IMR-90 (cell line): ENCODE measurements at regions not wholly inside any gene's neighbourhood (a gene's known extent, or its start where the extent isn't known, plus 50 kb on each side); places are given as distances from the start of the nearest gene placed in this dataset.

ENCODE experiments used
- ATAC-seq: fragments of 200-7000 bp; cut with Tn5 transposase; 2 replicates; pipeline ENCODE4 v1.9.1; 2020; ENCODE audit warnings: low read depth, mild to moderate bottlenecking, moderate library complexity
- BruUV-seq: library from RNA; stranded (reverse); fragments of 400-500 nt; replicated peaks from 2 replicates; lab custom pipeline; 2021; lab: Mats Ljungman, UMichigan
- CTCF ChIA-PET: fragments of 300-600 bp; formaldehyde crosslinking; extraction: SDS; loops from one replicate; lab custom pipeline; 2021; ENCODE audit warnings: antibody characterized with exemption; lab: Yijun Ruan, JAX
- POLR2A ChIA-PET: fragments of 300-600 bp; sonication (Branson Sonifier 250); formaldehyde crosslinking; loops from one replicate; lab custom pipeline; 2022; ENCODE audit warnings: antibody characterized with exemption; ENCODE audit not compliant: unreplicated experiment; lab: Charles Lee
- DNase-seq: peaks from one replicate; pipeline ENCODE4 v3.0.0; 2013
- H2AFZ ChIP-seq: replicated peaks from 2 replicates; pipeline ENCODE3; 2013; ENCODE audit warnings: low read length, mild to moderate bottlenecking; ENCODE audit not compliant: poor library complexity
- H2AK5ac ChIP-seq: 2 replicates; pipeline ENCODE4 v1.6.1; 2013; ENCODE audit warnings: low read depth, low read length, inconsistent platforms
- H2AK9ac ChIP-seq: replicated peaks from 2 replicates; pipeline ENCODE3; 2013; ENCODE audit warnings: mild to moderate bottlenecking, low read depth, low read length, moderate library complexity; ENCODE audit not compliant: poor library complexity
- H2BK120ac ChIP-seq: 2 replicates; pipeline ENCODE4 v1.6.1; 2013; ENCODE audit warnings: low read depth, low read length, inconsistent platforms
- H2BK15ac ChIP-seq: 3 replicates; pipeline ENCODE4 v1.6.1; 2013; ENCODE audit warnings: low read depth, low read length, inconsistent platforms
- H2BK20ac ChIP-seq: 2 replicates; pipeline ENCODE4 v1.6.1; 2013; ENCODE audit warnings: low read depth, mild to moderate bottlenecking, inconsistent platforms, low read length, moderate library complexity
- H2BK5ac ChIP-seq: 2 replicates; pipeline ENCODE4 v1.6.1; 2013; ENCODE audit warnings: mild to moderate bottlenecking, low read depth, low read length, inconsistent platforms; ENCODE audit not compliant: poor library complexity, severe bottlenecking
- H3K14ac ChIP-seq: replicated peaks from 2 replicates; pipeline ENCODE4 v1.6.1; 2013; ENCODE audit warnings: low read depth, low read length, inconsistent platforms
- H3K18ac ChIP-seq: 2 replicates; pipeline ENCODE4 v1.6.1; 2013; ENCODE audit warnings: low read depth, low read length, control low read depth
- H3K23ac ChIP-seq: 2 replicates; pipeline ENCODE4 v1.6.1; 2013; ENCODE audit warnings: low read depth, low read length, inconsistent platforms
- H3K27ac ChIP-seq: 2 replicates; pipeline ENCODE4 v1.5.1; 2013; ENCODE audit warnings: mild to moderate bottlenecking, control low read depth, low read length; ENCODE audit not compliant: insufficient read depth
- H3K27me3 ChIP-seq: 2 replicates; pipeline ENCODE4 v1.6.1; 2013; ENCODE audit warnings: low read length; ENCODE audit not compliant: control insufficient read depth, insufficient read depth
- H3K36me3 ChIP-seq: 2 replicates; pipeline ENCODE4 v1.6.1; 2013; ENCODE audit warnings: low read length, mixed read lengths; ENCODE audit not compliant: control insufficient read depth, insufficient read depth
- H3K4ac ChIP-seq: 2 replicates; pipeline ENCODE4 v1.6.1; 2013; ENCODE audit warnings: low read depth, low read length, inconsistent platforms
- H3K4me1 ChIP-seq: 2 replicates; pipeline ENCODE4 v1.6.1; 2013; ENCODE audit warnings: low read length, mixed read lengths; ENCODE audit not compliant: control insufficient read depth, insufficient read depth
- H3K4me2 ChIP-seq: 2 replicates; pipeline ENCODE4 v1.6.1; 2013; ENCODE audit warnings: low read depth, mild to moderate bottlenecking, control low read depth, low read length, moderate library complexity
- H3K4me3 ChIP-seq: 2 replicates; pipeline ENCODE4 v1.5.1; 2013; ENCODE audit warnings: low read depth, mild to moderate bottlenecking, control low read depth, low read length, moderate library complexity; ENCODE audit not compliant: insufficient read depth
- H3K56ac ChIP-seq: 2 replicates; pipeline ENCODE4 v1.6.1; 2013; ENCODE audit warnings: low read length, inconsistent platforms; ENCODE audit not compliant: insufficient read depth; ENCODE audit errors: extremely low read depth
- H3K79me1 ChIP-seq, 2 experiments: 2 replicates each; pipeline ENCODE4 v1.6.1; 2013; ENCODE audit warnings: low read length in 2 of 2, inconsistent platforms in 1 of 2, low read depth in 1 of 2
- H3K9ac ChIP-seq: 2 replicates; pipeline ENCODE4 v1.6.1; 2013; ENCODE audit warnings: low read depth, low read length, control low read depth
- H3K9me1 ChIP-seq: 2 replicates; pipeline ENCODE4 v1.6.1; 2013; ENCODE audit warnings: low read length, inconsistent platforms; ENCODE audit not compliant: insufficient read depth
- H3K9me3 ChIP-seq: 2 replicates; pipeline ENCODE4 v1.6.1; 2013; ENCODE audit warnings: low read length; ENCODE audit not compliant: control insufficient read depth, insufficient read depth
- H4K20me1 ChIP-seq: 2 replicates; pipeline ENCODE4 v1.6.1; 2013; ENCODE audit warnings: low read length, inconsistent platforms; ENCODE audit not compliant: insufficient read depth
- H4K5ac ChIP-seq: 2 replicates; pipeline ENCODE4 v1.6.1; 2013; ENCODE audit warnings: mild to moderate bottlenecking, low read depth, low read length, control low read depth
- H4K8ac ChIP-seq, 2 experiments: 2 replicates each; pipeline ENCODE4 v1.6.1; 2013; ENCODE audit warnings: low read depth in 2 of 2, low read length in 2 of 2, control low read depth in 1 of 2, inconsistent platforms in 1 of 2
- H4K91ac ChIP-seq: 2 replicates; pipeline ENCODE4 v1.6.1; 2013; ENCODE audit warnings: low read depth, low read length, inconsistent platforms; ENCODE audit not compliant: insufficient read depth
- BHLHE40 ChIP-seq: fragments of 150-350 bp; IDR thresholded peaks from 2 replicates; pipeline ENCODE4 v1.6.1; 2016; ENCODE audit warnings: mild to moderate bottlenecking, low read depth, low read length
- CEBPB ChIP-seq: IDR thresholded peaks from 2 replicates; pipeline ENCODE4 v1.6.1; 2012; ENCODE audit warnings: low read depth, low read length, improper control_type of control experiment
- CHD1 ChIP-seq: IDR thresholded peaks from 2 replicates; pipeline ENCODE4 v1.6.1; 2012; ENCODE audit warnings: low read depth, low read length, improper control_type of control experiment
- FOS ChIP-seq: fragments of 150-350 bp; IDR thresholded peaks from 2 replicates; pipeline ENCODE4 v1.6.1; 2016; ENCODE audit warnings: low read depth, low read length
- MAFK ChIP-seq: IDR thresholded peaks from 2 replicates; pipeline ENCODE4 v1.6.1; 2012; ENCODE audit warnings: low read depth, low read length, improper control_type of control experiment
- MAZ ChIP-seq: IDR thresholded peaks from 2 replicates; pipeline ENCODE4 v1.6.1; 2012; ENCODE audit warnings: low read depth, mild to moderate bottlenecking, low read length, improper control_type of control experiment, moderate library complexity, borderline replicate concordance
- MXI1 ChIP-seq: IDR thresholded peaks from 2 replicates; pipeline ENCODE4 v1.6.1; 2012; ENCODE audit warnings: low read depth, mild to moderate bottlenecking, low read length, moderate library complexity, borderline replicate concordance
- NFE2L2 ChIP-seq: fragments of 150-350 bp; IDR thresholded peaks from 2 replicates; pipeline ENCODE4 v1.6.1; 2016; ENCODE audit warnings: low read depth, mild to moderate bottlenecking, low read length
- POLR2A ChIP-seq: IDR thresholded peaks from 2 replicates; pipeline ENCODE4 v1.6.1; 2012; ENCODE audit warnings: mild to moderate bottlenecking, low read depth, low read length
- RAD21 ChIP-seq: IDR thresholded peaks from 2 replicates; pipeline ENCODE4 v1.6.1; 2012; ENCODE audit warnings: low read length, improper control_type of control experiment
- RCOR1 ChIP-seq: IDR thresholded peaks from 2 replicates; pipeline ENCODE4 v1.6.1; 2012; ENCODE audit warnings: mild to moderate bottlenecking, low read length, improper control_type of control experiment; ENCODE audit not compliant: insufficient replicate concordance
- RFX5 ChIP-seq: IDR thresholded peaks from 2 replicates; pipeline ENCODE4 v1.8.0; 2012; ENCODE audit warnings: low read depth, mild to moderate bottlenecking, low read length, moderate library complexity
- SMC3 ChIP-seq: fragments of 150-350 bp; IDR thresholded peaks from 2 replicates; pipeline ENCODE4 v1.6.1; 2016; ENCODE audit warnings: low read depth, mild to moderate bottlenecking, antibody characterized with exemption, low read length, moderate library complexity
- WGBS, 2 experiments: methylation state at CpG; one replicate each; pipeline versions ENCODE4 v1.1.5 to v1.1.7; 2013; ENCODE audit warnings: missing lambda C conversion rate in 2 of 2; ENCODE audit not compliant: insufficient read length in 1 of 2; ENCODE audit errors: extremely low coverage in 2 of 2; 5-methylcytosine and 5-hydroxymethylcytosine counted together
- dilution Hi-C: fragments of 300-500 bp; cut with HindIII; formaldehyde crosslinking; loops from one replicate; pipeline ENCODE4 v1.14.3; 2018; ENCODE audit warnings: low sequenced_read_pairs; ENCODE audit not compliant: unreplicated experiment
- in situ Hi-C: fragments of 300-500 bp; cut with MboI; formaldehyde crosslinking; loops from 3 replicates; pipeline ENCODE4 v1.14.3; 2019; ENCODE audit warnings: low sequenced_read_pairs, inconsistent platforms, mixed read lengths
- intact Hi-C: fragments of 100-400 bp; cut with micrococcal nuclease; formaldehyde crosslinking; loops from 2 replicates; pipeline ENCODE4 v1.10.0; 2022
- TF ChIP-seq, protein P1 (sequence below): conservative IDR thresholded peaks from 2 replicates; pipeline ENCODE4 v1.5.1; 2012; ENCODE audit warnings: mild to moderate bottlenecking, low read depth, low read length, improper control_type of control experiment
- TF ChIP-seq, protein P2 (sequence below): fragments of 150-350 bp; IDR thresholded peaks from 2 replicates; pipeline ENCODE4 v1.6.1; 2016; ENCODE audit warnings: low read depth, mild to moderate bottlenecking, low read length, moderate library complexity, borderline replicate concordance
- TF ChIP-seq, protein P3 (sequence below): fragments of 150-350 bp; IDR thresholded peaks from 2 replicates; pipeline ENCODE4 v1.6.1; 2017; ENCODE audit warnings: mild to moderate bottlenecking, antibody characterized with exemption, low read length, low read depth

DNA sequence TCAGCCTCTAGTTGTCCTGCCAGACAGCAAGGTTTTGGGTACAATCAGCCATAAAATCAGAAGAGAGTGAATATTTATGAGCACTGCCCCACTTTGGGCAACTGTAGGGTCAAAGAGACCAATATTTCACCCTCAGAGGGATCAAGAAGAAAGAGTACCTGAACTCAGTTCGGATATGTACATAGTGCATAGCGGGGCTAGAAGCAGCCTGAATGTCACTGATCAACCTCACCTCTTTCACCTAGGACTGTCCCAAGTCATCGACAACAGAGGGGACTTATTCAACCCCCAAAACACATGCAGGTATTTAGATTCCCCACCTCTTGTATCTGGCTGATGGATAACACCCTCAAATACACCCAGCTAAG lies 446.9 kb downstream of the COG6 start:
- Histone ChIP-seq H2AK5ac (no peak overlapping the region), H2AFZ (no peak overlapping the region), H3K9me3 (no peaks in the 10 kb centered on the region; the same call in 1 of the 2 replicates), H3K4me3 (no peak overlapping the region), H3K23ac (no peak overlapping the region), H3K79me1 (no peaks in the 10 kb centered on the region), H4K20me1 (no peaks in the 10 kb centered on the region), H3K27ac (no peak overlapping the region), H4K91ac (no peak overlapping the region), H4K5ac (no peak overlapping the region), H3K4me2 (no peak overlapping the region), H3K9ac (no peak overlapping the region), H3K14ac (no peak overlapping the region), H2BK120ac (no peak overlapping the region), H3K18ac (no peak overlapping the region), H3K56ac (no peak overlapping the region), H4K8ac (no peak overlapping the region), H3K4ac (no peak overlapping the region), H2AK9ac (no peak overlapping the region), H2BK20ac (no peak overlapping the region), H2BK15ac (no peak overlapping the region), H3K4me1 (no peaks in the 10 kb centered on the region), H3K27me3 (no peaks in the 10 kb centered on the region), H2BK5ac (no peak overlapping the region), H3K9me1 (no peaks in the 10 kb centered on the region), H3K36me3 (no peaks in the 10 kb centered on the region)
- intact Hi-C loops (no loop called here), dilution Hi-C loops (no loop called here), in situ Hi-C loops (no loop called here)
- BruUV-seq: no TSS peak
- DNase-seq (no peak), ATAC-seq (no peak)
- WGBS, 2 experiments: 60% methylated on average over 1 of the region's 3 CpGs; no CpG with 5 or more reads in 1 of the 2 experiments
- TF ChIP-seq MAZ (no peak), RCOR1 (no peak), RAD21 (no peak), CEBPB (no peak), POLR2A (no peak), CHD1 (no peak), BHLHE40 (no peak), FOS (no peak), MAFK (no peak), SMC3 (no peak), MXI1 (no peak), RFX5 (no peak), NFE2L2 (no peak)
- TF ChIP-seq, protein P1, sequence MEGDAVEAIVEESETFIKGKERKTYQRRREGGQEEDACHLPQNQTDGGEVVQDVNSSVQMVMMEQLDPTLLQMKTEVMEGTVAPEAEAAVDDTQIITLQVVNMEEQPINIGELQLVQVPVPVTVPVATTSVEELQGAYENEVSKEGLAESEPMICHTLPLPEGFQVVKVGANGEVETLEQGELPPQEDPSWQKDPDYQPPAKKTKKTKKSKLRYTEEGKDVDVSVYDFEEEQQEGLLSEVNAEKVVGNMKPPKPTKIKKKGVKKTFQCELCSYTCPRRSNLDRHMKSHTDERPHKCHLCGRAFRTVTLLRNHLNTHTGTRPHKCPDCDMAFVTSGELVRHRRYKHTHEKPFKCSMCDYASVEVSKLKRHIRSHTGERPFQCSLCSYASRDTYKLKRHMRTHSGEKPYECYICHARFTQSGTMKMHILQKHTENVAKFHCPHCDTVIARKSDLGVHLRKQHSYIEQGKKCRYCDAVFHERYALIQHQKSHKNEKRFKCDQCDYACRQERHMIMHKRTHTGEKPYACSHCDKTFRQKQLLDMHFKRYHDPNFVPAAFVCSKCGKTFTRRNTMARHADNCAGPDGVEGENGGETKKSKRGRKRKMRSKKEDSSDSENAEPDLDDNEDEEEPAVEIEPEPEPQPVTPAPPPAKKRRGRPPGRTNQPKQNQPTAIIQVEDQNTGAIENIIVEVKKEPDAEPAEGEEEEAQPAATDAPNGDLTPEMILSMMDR: no peak
- TF ChIP-seq, protein P2, sequence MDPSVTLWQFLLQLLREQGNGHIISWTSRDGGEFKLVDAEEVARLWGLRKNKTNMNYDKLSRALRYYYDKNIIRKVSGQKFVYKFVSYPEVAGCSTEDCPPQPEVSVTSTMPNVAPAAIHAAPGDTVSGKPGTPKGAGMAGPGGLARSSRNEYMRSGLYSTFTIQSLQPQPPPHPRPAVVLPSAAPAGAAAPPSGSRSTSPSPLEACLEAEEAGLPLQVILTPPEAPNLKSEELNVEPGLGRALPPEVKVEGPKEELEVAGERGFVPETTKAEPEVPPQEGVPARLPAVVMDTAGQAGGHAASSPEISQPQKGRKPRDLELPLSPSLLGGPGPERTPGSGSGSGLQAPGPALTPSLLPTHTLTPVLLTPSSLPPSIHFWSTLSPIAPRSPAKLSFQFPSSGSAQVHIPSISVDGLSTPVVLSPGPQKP: no peak
- TF ChIP-seq, protein P3, sequence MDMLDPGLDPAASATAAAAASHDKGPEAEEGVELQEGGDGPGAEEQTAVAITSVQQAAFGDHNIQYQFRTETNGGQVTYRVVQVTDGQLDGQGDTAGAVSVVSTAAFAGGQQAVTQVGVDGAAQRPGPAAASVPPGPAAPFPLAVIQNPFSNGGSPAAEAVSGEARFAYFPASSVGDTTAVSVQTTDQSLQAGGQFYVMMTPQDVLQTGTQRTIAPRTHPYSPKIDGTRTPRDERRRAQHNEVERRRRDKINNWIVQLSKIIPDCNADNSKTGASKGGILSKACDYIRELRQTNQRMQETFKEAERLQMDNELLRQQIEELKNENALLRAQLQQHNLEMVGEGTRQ: no peak
- POLR2A ChIA-PET: no interaction called here
- CTCF ChIA-PET: no interaction called here
